IMR-90 (cell line): ENCODE measurements at regions not wholly inside any gene's neighbourhood (a gene's known extent, or its start where the extent isn't known, plus 50 kb on each side); places are given as distances from the start of the nearest gene placed in this dataset.

ENCODE experiments used
- ATAC-seq: fragments of 200-7000 bp; cut with Tn5 transposase; 2 replicates; pipeline ENCODE4 v1.9.1; 2020; ENCODE audit warnings: low read depth, mild to moderate bottlenecking, moderate library complexity
- BruUV-seq: library from RNA; stranded (reverse); fragments of 400-500 nt; replicated peaks from 2 replicates; lab custom pipeline; 2021; lab: Mats Ljungman, UMichigan
- CTCF ChIA-PET: fragments of 300-600 bp; formaldehyde crosslinking; extraction: SDS; loops from one replicate; lab custom pipeline; 2021; ENCODE audit warnings: antibody characterized with exemption; lab: Yijun Ruan, JAX
- POLR2A ChIA-PET: fragments of 300-600 bp; sonication (Branson Sonifier 250); formaldehyde crosslinking; loops from one replicate; lab custom pipeline; 2022; ENCODE audit warnings: antibody characterized with exemption; ENCODE audit not compliant: unreplicated experiment; lab: Charles Lee
- DNase-seq: peaks from one replicate; pipeline ENCODE4 v3.0.0; 2013
- H2AFZ ChIP-seq: replicated peaks from 2 replicates; pipeline ENCODE3; 2013; ENCODE audit warnings: low read length, mild to moderate bottlenecking; ENCODE audit not compliant: poor library complexity
- H2AK5ac ChIP-seq: 2 replicates; pipeline ENCODE4 v1.6.1; 2013; ENCODE audit warnings: low read depth, low read length, inconsistent platforms
- H2AK9ac ChIP-seq: replicated peaks from 2 replicates; pipeline ENCODE3; 2013; ENCODE audit warnings: mild to moderate bottlenecking, low read depth, low read length, moderate library complexity; ENCODE audit not compliant: poor library complexity
- H2BK120ac ChIP-seq: 2 replicates; pipeline ENCODE4 v1.6.1; 2013; ENCODE audit warnings: low read depth, low read length, inconsistent platforms
- H2BK15ac ChIP-seq: 3 replicates; pipeline ENCODE4 v1.6.1; 2013; ENCODE audit warnings: low read depth, low read length, inconsistent platforms
- H2BK20ac ChIP-seq: 2 replicates; pipeline ENCODE4 v1.6.1; 2013; ENCODE audit warnings: low read depth, mild to moderate bottlenecking, inconsistent platforms, low read length, moderate library complexity
- H2BK5ac ChIP-seq: 2 replicates; pipeline ENCODE4 v1.6.1; 2013; ENCODE audit warnings: mild to moderate bottlenecking, low read depth, low read length, inconsistent platforms; ENCODE audit not compliant: poor library complexity, severe bottlenecking
- H3K14ac ChIP-seq: replicated peaks from 2 replicates; pipeline ENCODE4 v1.6.1; 2013; ENCODE audit warnings: low read depth, low read length, inconsistent platforms
- H3K18ac ChIP-seq: 2 replicates; pipeline ENCODE4 v1.6.1; 2013; ENCODE audit warnings: low read depth, low read length, control low read depth
- H3K23ac ChIP-seq: 2 replicates; pipeline ENCODE4 v1.6.1; 2013; ENCODE audit warnings: low read depth, low read length, inconsistent platforms
- H3K27ac ChIP-seq: 2 replicates; pipeline ENCODE4 v1.5.1; 2013; ENCODE audit warnings: mild to moderate bottlenecking, control low read depth, low read length; ENCODE audit not compliant: insufficient read depth
- H3K27me3 ChIP-seq: 2 replicates; pipeline ENCODE4 v1.6.1; 2013; ENCODE audit warnings: low read length; ENCODE audit not compliant: control insufficient read depth, insufficient read depth
- H3K36me3 ChIP-seq: 2 replicates; pipeline ENCODE4 v1.6.1; 2013; ENCODE audit warnings: low read length, mixed read lengths; ENCODE audit not compliant: control insufficient read depth, insufficient read depth
- H3K4ac ChIP-seq: 2 replicates; pipeline ENCODE4 v1.6.1; 2013; ENCODE audit warnings: low read depth, low read length, inconsistent platforms
- H3K4me1 ChIP-seq: 2 replicates; pipeline ENCODE4 v1.6.1; 2013; ENCODE audit warnings: low read length, mixed read lengths; ENCODE audit not compliant: control insufficient read depth, insufficient read depth
- H3K4me2 ChIP-seq: 2 replicates; pipeline ENCODE4 v1.6.1; 2013; ENCODE audit warnings: low read depth, mild to moderate bottlenecking, control low read depth, low read length, moderate library complexity
- H3K4me3 ChIP-seq: 2 replicates; pipeline ENCODE4 v1.5.1; 2013; ENCODE audit warnings: low read depth, mild to moderate bottlenecking, control low read depth, low read length, moderate library complexity; ENCODE audit not compliant: insufficient read depth
- H3K56ac ChIP-seq: 2 replicates; pipeline ENCODE4 v1.6.1; 2013; ENCODE audit warnings: low read length, inconsistent platforms; ENCODE audit not compliant: insufficient read depth; ENCODE audit errors: extremely low read depth
- H3K79me1 ChIP-seq, 2 experiments: 2 replicates each; pipeline ENCODE4 v1.6.1; 2013; ENCODE audit warnings: low read length in 2 of 2, inconsistent platforms in 1 of 2, low read depth in 1 of 2
- H3K9ac ChIP-seq: 2 replicates; pipeline ENCODE4 v1.6.1; 2013; ENCODE audit warnings: low read depth, low read length, control low read depth
- H3K9me1 ChIP-seq: 2 replicates; pipeline ENCODE4 v1.6.1; 2013; ENCODE audit warnings: low read length, inconsistent platforms; ENCODE audit not compliant: insufficient read depth
- H3K9me3 ChIP-seq: 2 replicates; pipeline ENCODE4 v1.6.1; 2013; ENCODE audit warnings: low read length; ENCODE audit not compliant: control insufficient read depth, insufficient read depth
- H4K20me1 ChIP-seq: 2 replicates; pipeline ENCODE4 v1.6.1; 2013; ENCODE audit warnings: low read length, inconsistent platforms; ENCODE audit not compliant: insufficient read depth
- H4K5ac ChIP-seq: 2 replicates; pipeline ENCODE4 v1.6.1; 2013; ENCODE audit warnings: mild to moderate bottlenecking, low read depth, low read length, control low read depth
- H4K8ac ChIP-seq, 2 experiments: 2 replicates each; pipeline ENCODE4 v1.6.1; 2013; ENCODE audit warnings: low read depth in 2 of 2, low read length in 2 of 2, control low read depth in 1 of 2, inconsistent platforms in 1 of 2
- H4K91ac ChIP-seq: 2 replicates; pipeline ENCODE4 v1.6.1; 2013; ENCODE audit warnings: low read depth, low read length, inconsistent platforms; ENCODE audit not compliant: insufficient read depth
- CEBPB ChIP-seq: IDR thresholded peaks from 2 replicates; pipeline ENCODE4 v1.6.1; 2012; ENCODE audit warnings: low read depth, low read length, improper control_type of control experiment
- RAD21 ChIP-seq: IDR thresholded peaks from 2 replicates; pipeline ENCODE4 v1.6.1; 2012; ENCODE audit warnings: low read length, improper control_type of control experiment
- WGBS, 2 experiments: methylation state at CpG; one replicate each; pipeline versions ENCODE4 v1.1.5 to v1.1.7; 2013; ENCODE audit warnings: missing lambda C conversion rate in 2 of 2; ENCODE audit not compliant: insufficient read length in 1 of 2; ENCODE audit errors: extremely low coverage in 2 of 2; 5-methylcytosine and 5-hydroxymethylcytosine counted together
- dilution Hi-C: fragments of 300-500 bp; cut with HindIII; formaldehyde crosslinking; loops from one replicate; pipeline ENCODE4 v1.14.3; 2018; ENCODE audit warnings: low sequenced_read_pairs; ENCODE audit not compliant: unreplicated experiment
- in situ Hi-C: fragments of 300-500 bp; cut with MboI; formaldehyde crosslinking; loops from 3 replicates; pipeline ENCODE4 v1.14.3; 2019; ENCODE audit warnings: low sequenced_read_pairs, inconsistent platforms, mixed read lengths
- intact Hi-C: fragments of 100-400 bp; cut with micrococcal nuclease; formaldehyde crosslinking; loops from 2 replicates; pipeline ENCODE4 v1.10.0; 2022

GRCh38 chr11:109609454-109610185, 187.6 kb downstream of the C11orf87 start:
- intact Hi-C loops (no loop called here), in situ Hi-C loops (no loop called here), dilution Hi-C loops (no loop called here)
- ATAC-seq, result no peak
- H3K18ac ChIP-seq, result no peak overlapping the region
- ChIA-PET POLR2A (no interaction called here), CTCF (no interaction called here)
- H3K27ac ChIP-seq, result no peak overlapping the region
- H3K4ac ChIP-seq, result no peak overlapping the region
- TF ChIP-seq RAD21 (no peak), CEBPB (peak; percentile 65)
- no peak overlapping the region for H3K23ac ChIP-seq
- DNase-seq, result no peak
- no peak overlapping the region for H2BK15ac ChIP-seq
- H2AK9ac ChIP-seq, result no peak overlapping the region
- no peaks in the 10 kb centered on the region for H3K4me1 ChIP-seq
- H3K14ac ChIP-seq, result no peak overlapping the region
- no peaks in the 10 kb centered on the region for H3K27me3 ChIP-seq
- no peak overlapping the region for H2AFZ ChIP-seq
- no peak overlapping the region for H3K9ac ChIP-seq
- no TSS peak for BruUV-seq
- no CpG with 5 or more reads among the region's 1 CpG for WGBS, 2 experiments
- no peak overlapping the region for H3K56ac ChIP-seq
- H4K20me1 ChIP-seq, result no peaks in the 10 kb centered on the region
- H3K9me1 ChIP-seq, result no peaks in the 10 kb centered on the region
- no peak overlapping the region for H2BK120ac ChIP-seq
- H3K4me2 ChIP-seq, result no peak overlapping the region
- H3K36me3 ChIP-seq, result no peaks in the 10 kb centered on the region
- no peaks in the 10 kb centered on the region for H3K79me1 ChIP-seq
- H4K8ac ChIP-seq, result no peak overlapping the region
- no peak overlapping the region for H2BK20ac ChIP-seq
- no peak overlapping the region for H4K5ac ChIP-seq
- H2BK5ac ChIP-seq, result no peak overlapping the region
- no peak overlapping the region for H3K4me3 ChIP-seq
- no peaks in the 10 kb centered on the region for H3K9me3 ChIP-seq
- no peak overlapping the region for H2AK5ac ChIP-seq
- H4K91ac ChIP-seq, result no peak overlapping the region
